HUES6 (cell line): ENCODE measurements at regions not wholly inside any gene's neighbourhood (a gene's known extent, or its start where the extent isn't known, plus 50 kb on each side); places are given as distances from the start of the nearest gene placed in this dataset.

Source experiments
- H3K27ac ChIP-seq: 2 replicates; pipeline ENCODE4 v1.7.0; 2013; ENCODE audit warnings: low read depth, mild to moderate bottlenecking, low read length, inconsistent platforms
- H3K27me3 ChIP-seq: 2 replicates; pipeline ENCODE4 v1.6.1; 2013; ENCODE audit warnings: low read length; ENCODE audit not compliant: control insufficient read depth, insufficient read depth
- H3K36me3 ChIP-seq: 2 replicates; pipeline ENCODE4 v1.6.1; 2013; ENCODE audit warnings: low read length; ENCODE audit not compliant: control insufficient read depth, insufficient read depth
- H3K4me1 ChIP-seq: 2 replicates; pipeline ENCODE4 v1.6.1; 2013; ENCODE audit warnings: low read length; ENCODE audit not compliant: control insufficient read depth, insufficient read depth
- H3K4me3 ChIP-seq: 2 replicates; pipeline ENCODE4 v1.5.1; 2013; ENCODE audit warnings: low read depth, low read length
- H3K9ac ChIP-seq: one replicate; pipeline ENCODE4 v1.6.1; 2013; ENCODE audit warnings: mild to moderate bottlenecking, low read length
- H3K9me3 ChIP-seq: 2 replicates; pipeline ENCODE4 v1.6.1; 2013; ENCODE audit warnings: low read depth, low read length; ENCODE audit not compliant: control insufficient read depth, insufficient read depth

DNA sequence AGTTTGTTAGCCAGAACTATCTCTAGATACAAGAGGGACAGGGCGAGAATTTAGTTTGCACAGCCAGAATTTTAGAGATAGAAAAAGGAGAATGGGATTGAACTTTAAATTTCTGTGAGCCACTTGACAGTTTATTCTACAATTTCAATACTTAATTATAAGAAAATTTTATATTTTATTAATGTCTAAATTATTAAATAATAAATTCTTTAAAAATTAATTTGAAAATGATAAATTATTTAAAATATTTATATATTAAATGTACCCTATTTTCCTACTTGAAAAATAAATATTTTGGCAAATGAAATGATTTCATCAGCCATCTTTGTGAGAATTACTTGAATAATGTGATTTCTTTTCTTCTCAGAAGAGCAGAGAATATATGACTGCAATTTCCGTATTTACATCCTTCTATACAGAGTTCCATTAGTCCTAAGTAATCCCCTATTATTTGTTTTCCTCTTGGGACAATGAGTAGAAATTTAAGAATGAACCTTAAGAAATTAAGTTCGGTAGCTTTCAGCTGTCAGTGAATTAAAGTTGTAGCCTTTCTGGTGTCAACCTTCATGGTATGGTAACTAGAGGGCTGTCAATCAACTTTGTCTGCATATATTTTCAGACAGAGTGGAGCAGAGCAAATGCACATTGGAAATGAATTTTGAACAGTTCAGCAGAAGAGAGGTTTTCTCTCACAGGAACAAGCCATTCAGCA is 763.9 kb downstream of the PCDH18 start:
- H3K4me3 ChIP-seq: no peak overlapping the region
- H3K27me3 ChIP-seq: no peaks in the 10 kb centered on the region
- no peak overlapping the region for H3K9ac ChIP-seq
- H3K27ac ChIP-seq: no peak overlapping the region
- H3K9me3 ChIP-seq: no peaks in the 10 kb centered on the region
- H3K36me3 ChIP-seq: no peaks in the 10 kb centered on the region
- H3K4me1 ChIP-seq: peaks cover 4% of the 10 kb centered on the region; the same call in 1 of the 2 replicates

DNA sequence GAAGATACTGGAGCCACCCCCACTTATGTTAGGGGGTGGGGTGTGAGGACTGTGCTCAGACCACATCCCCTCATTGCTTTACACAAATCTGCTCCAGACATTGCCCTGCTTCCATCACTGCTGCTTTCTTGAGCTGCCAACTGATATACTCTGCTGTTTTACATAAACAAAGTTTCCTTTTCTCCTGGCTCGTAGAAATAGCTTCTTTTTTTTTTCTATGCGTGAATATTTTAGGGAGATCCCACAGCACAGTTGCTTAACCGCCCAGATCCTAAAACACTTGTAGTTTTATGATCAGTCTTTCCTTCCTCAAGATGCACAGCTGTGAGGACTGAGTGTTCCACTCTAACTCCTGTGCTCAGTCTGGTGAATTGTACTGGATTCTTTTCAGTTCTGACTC is 768.4 kb downstream of the PCDH18 start:
- no peak overlapping the region for H3K27ac ChIP-seq
- H3K4me3 ChIP-seq: no peak overlapping the region
- H3K36me3 ChIP-seq: no peaks in the 10 kb centered on the region
- H3K9ac ChIP-seq: no peak overlapping the region
- H3K27me3 ChIP-seq: no peaks in the 10 kb centered on the region
- no peaks in the 10 kb centered on the region for H3K9me3 ChIP-seq
- peaks cover 4% of the 10 kb centered on the region; the same call in 1 of the 2 replicates for H3K4me1 ChIP-seq

DNA sequence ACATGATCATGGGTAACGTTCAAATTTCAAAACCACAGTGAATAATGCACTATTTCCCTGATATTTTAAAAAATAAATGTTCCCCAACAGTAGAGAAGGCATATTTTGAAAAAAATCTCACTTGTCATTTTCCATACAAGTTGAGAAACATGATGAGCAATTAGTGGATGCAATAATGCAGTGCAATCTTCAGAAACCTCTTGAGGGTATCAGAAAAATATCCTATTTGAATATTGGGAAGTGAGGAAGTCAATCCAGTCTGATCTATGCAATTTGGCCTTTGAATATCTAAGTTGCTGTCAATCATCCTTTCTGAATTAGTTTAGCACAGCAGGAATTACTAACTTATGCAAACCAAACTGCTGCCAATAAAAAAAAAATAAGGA is 776.8 kb downstream of the PCDH18 start:
- no peaks in the 10 kb centered on the region for H3K9me3 ChIP-seq
- H3K4me3 ChIP-seq: no peak overlapping the region
- H3K27me3 ChIP-seq: no peaks in the 10 kb centered on the region
- H3K36me3 ChIP-seq: no peaks in the 10 kb centered on the region
- no peak overlapping the region for H3K27ac ChIP-seq
- H3K4me1 ChIP-seq: peaks cover 18% of the 10 kb centered on the region; the same call in 1 of the 2 replicates
- H3K9ac ChIP-seq: no peak overlapping the region

DNA sequence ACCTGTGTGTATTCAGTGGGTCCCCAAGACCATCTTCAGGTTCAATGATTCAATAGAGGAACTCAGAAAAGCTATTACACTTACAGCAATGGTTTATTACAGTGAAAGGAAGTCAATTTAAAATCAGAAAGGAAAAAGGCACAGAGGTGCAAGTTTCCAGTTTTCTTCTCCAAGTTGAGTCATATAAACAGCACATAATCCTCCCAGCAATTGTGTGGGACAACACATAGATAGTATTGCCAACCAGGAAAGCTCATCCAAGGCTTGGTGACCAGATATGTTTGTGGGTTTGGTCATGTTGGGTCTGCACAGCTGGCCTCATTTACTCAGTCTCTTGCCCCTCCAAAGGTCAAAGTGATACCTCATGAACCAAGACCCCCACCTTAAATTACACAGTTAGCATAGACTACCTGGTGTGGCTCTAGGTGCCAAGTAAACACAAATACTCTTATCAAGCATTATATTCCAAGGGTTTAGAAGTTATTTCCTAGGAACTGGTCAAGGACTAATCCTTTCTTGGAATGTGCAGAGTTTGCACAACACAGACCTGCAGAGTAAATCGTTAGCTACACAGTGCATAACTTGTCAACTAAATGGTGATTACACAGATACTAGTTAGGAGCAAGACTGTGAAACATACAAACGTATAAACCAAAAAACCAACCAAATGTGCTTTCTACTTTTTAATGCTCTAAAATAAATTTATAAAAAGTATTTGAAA is 777.3 kb downstream of the PCDH18 start:
- peaks cover 18% of the 10 kb centered on the region; the same call in 1 of the 2 replicates for H3K4me1 ChIP-seq
- H3K9me3 ChIP-seq: peaks cover 5% of the 10 kb centered on the region
- no peaks in the 10 kb centered on the region for H3K27me3 ChIP-seq
- no peak overlapping the region for H3K4me3 ChIP-seq
- no peak overlapping the region for H3K27ac ChIP-seq
- H3K36me3 ChIP-seq: no peaks in the 10 kb centered on the region
- no peak overlapping the region for H3K9ac ChIP-seq

DNA sequence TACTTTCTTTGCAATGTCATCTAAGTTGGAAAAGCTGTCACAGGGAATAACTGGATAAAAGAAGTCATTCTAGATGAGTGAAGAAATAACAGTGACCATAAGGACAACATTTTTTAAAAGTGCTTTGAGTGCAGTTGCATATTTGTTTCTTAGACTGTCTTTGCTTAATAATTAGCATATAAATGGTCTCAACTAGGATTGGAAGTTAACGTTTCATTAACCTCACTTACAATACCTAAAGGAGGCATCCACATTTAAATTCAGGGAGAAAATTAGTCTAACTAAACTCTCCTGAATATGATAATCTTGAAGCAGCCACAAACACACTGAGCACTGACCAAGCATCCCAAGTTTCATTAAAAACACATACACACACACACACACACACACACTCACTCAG is 780.7 kb downstream of the PCDH18 start:
- Histone ChIP-seq H3K4me1 (peaks cover 11% of the 10 kb centered on the region; the same call in 1 of the 2 replicates), H3K27me3 (no peaks in the 10 kb centered on the region), H3K9ac (no peak overlapping the region), H3K36me3 (no peaks in the 10 kb centered on the region), H3K27ac (peak overlapping the region; percentile 78; the same call in 1 of the 2 replicates), H3K9me3 (peaks cover 22% of the 10 kb centered on the region), H3K4me3 (no peak overlapping the region)

DNA sequence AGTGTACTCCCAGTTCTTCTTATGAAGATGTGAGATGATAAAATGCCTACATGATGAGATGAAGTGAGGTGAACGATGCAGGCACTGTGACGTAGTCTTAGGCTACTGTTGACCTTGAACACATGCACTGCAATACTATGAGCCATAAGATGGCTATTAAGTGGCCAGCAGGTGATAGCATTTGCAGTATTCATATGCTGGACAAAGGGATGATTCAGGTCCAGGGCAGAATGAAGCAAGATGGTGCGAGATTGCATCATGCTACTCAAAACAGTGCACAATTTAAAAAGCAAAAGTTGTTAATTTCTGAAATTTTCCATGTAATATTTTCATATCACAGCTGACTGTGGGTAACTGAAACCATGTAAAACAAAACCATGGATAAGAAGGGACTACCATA is 781.4 kb downstream of the PCDH18 start:
- H3K36me3 ChIP-seq: no peaks in the 10 kb centered on the region
- H3K27ac ChIP-seq: peak overlapping the region; percentile 78; the same call in 1 of the 2 replicates
- peaks cover 25% of the 10 kb centered on the region for H3K9me3 ChIP-seq
- no peaks in the 10 kb centered on the region for H3K27me3 ChIP-seq
- H3K9ac ChIP-seq: no peak overlapping the region
- no peak overlapping the region for H3K4me3 ChIP-seq
- H3K4me1 ChIP-seq: peaks cover 11% of the 10 kb centered on the region; the same call in 1 of the 2 replicates

DNA sequence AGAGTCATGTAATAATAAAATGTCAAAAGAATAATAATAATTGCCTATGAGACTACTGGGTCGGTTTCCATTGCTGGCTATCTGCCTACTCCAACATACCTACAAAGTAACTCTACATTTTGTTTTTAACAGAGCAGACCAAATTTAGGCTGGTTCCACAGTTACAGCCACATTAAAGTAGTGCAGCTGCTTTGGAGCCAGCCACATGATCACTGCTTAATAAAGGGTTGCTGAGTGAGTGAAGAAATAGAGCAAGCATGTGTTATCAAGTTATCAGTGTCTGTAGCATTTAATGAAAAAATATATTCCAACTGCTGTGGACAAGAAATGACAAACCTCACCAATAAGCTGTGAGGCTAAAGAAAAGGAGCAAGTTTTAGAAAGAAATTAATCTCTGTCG is 782.3 kb downstream of the PCDH18 start:
- Histone ChIP-seq H3K9me3 (peaks cover 25% of the 10 kb centered on the region), H3K27me3 (no peaks in the 10 kb centered on the region), H3K9ac (no peak overlapping the region), H3K4me1 (peaks cover 11% of the 10 kb centered on the region; the same call in 1 of the 2 replicates), H3K4me3 (no peak overlapping the region), H3K36me3 (no peaks in the 10 kb centered on the region), H3K27ac (no peak overlapping the region)

DNA sequence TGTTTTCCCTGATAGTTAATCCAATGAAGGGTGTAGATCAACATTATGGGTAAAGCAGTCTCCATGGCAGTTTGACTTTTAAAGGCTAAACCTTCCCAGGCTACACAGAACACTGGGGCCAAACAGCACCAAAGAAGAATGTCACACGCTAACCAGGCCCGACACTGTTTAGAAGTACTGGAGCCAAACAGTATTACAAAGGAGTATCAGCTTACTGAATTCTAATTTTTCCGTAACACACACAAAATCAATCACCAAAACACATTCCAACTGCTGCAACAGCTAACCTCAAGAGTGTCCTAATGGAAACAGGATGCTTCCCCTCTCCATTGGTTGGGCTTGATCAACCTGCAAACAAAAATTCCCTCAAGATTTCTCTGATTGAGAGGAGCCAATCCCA is 783.5 kb downstream of the PCDH18 start:
- Histone ChIP-seq H3K4me1 (peaks cover 11% of the 10 kb centered on the region; the same call in 1 of the 2 replicates), H3K36me3 (no peaks in the 10 kb centered on the region), H3K9ac (no peak overlapping the region), H3K27me3 (no peaks in the 10 kb centered on the region), H3K9me3 (peaks cover 27% of the 10 kb centered on the region), H3K4me3 (no peak overlapping the region), H3K27ac (no peak overlapping the region)

DNA sequence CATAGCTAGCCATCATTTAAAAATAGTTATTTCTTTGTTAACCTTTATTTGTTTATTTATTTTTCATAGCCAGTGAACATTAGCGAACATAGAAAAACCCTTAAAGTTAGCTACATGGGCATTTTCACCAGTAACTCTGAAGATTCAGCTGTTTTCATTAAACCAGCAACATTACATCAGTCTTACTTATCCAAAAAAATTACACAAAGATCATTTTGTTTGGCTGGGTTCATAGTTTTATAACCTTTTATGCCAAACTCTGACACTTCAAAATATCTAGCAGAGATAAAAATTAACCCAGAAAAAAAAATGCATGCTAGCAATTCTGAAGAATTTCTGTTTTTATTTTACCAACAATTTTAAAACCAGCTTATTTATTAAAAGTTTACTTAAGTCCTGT is 784.1 kb downstream of the PCDH18 start:
- H3K27ac ChIP-seq: no peak overlapping the region
- no peaks in the 10 kb centered on the region for H3K27me3 ChIP-seq
- peaks cover 11% of the 10 kb centered on the region; the same call in 1 of the 2 replicates for H3K4me1 ChIP-seq
- H3K36me3 ChIP-seq: no peaks in the 10 kb centered on the region
- no peak overlapping the region for H3K9ac ChIP-seq
- peaks cover 32% of the 10 kb centered on the region for H3K9me3 ChIP-seq
- no peak overlapping the region for H3K4me3 ChIP-seq

DNA sequence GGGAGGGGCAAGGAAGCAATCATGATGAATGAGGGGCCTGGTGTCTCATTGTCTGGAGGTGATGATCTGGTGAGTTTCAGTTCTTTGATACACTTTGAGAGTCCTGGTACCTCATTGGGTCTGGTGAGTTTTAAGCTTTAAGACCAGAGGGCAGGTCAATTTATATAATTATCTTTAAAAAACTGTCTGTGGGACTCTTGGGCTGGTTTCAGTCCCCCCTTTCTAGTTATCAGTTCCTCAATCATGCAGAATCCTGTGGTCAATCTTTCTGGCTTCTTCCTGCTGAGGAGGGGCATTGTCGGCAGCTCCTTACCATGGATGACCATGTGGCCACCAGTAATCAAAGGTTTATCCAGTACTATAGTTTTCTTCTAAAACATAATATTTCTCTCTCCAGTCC is 789.1 kb downstream of the PCDH18 start:
- Histone ChIP-seq H3K4me3 (no peak overlapping the region), H3K27me3 (no peaks in the 10 kb centered on the region), H3K27ac (no peak overlapping the region), H3K36me3 (no peaks in the 10 kb centered on the region), H3K4me1 (no peaks in the 10 kb centered on the region), H3K9me3 (peaks cover 19% of the 10 kb centered on the region; the same call in 1 of the 2 replicates), H3K9ac (no peak overlapping the region)

DNA sequence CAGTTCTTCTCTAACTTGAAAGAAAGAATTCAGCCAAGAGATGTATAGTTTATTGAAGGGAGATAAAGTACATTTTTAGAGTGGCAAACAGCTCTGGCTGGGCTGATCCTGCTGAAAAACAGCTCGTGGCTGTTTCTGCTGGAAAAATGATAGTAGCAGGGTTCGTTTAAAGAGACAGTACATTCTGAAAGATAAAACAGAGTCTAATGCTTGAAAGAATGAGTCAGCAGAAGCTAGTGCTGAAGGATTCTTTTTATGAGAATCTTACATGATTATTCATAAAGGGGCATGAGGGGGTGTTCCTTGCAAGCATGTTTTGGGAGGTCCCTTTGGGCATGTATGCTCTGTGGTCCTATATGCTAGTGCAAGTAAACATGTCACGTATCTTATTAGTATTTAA is 790.0 kb downstream of the PCDH18 start:
- H3K36me3 ChIP-seq: no peaks in the 10 kb centered on the region
- peaks cover 17% of the 10 kb centered on the region; the same call in 1 of the 2 replicates for H3K9me3 ChIP-seq

More for the DNA sequence above, 790.0 kb downstream of the PCDH18 start:
- no peaks in the 10 kb centered on the region for H3K4me1 ChIP-seq
- no peak overlapping the region for H3K9ac ChIP-seq
- H3K4me3 ChIP-seq: no peak overlapping the region
- H3K27me3 ChIP-seq: no peaks in the 10 kb centered on the region
- H3K27ac ChIP-seq: no peak overlapping the region
